ENCODE measurements at regions not wholly inside any gene's neighbourhood (a gene's known extent, or its start where the extent isn't known, plus 50 kb on each side); places are given as distances from the start of the nearest gene placed in this dataset.
A peak's percentile ranks its signal among the peaks of the same experiment; 100 is the strongest.

- peak; percentile 51 for DNase-seq
These were observed 117.5 kb downstream of the EDEM1 start for GRCh38 chr3:5304789-5305683.

GRCh38 chr3:5305684-5305989 lies 118.1 kb downstream of the EDEM1 start:
- DNase-seq, result no peak

- DNase-seq, result no peak
These were observed 121.7 kb downstream of the EDEM1 start for GRCh38 chr3:5309171-5309570.

GRCh38 chr3:5309602-5310001 lies 122.1 kb downstream of the EDEM1 start:
- no peak for DNase-seq

GRCh38 chr3:5310509-5310908 lies 123.0 kb downstream of the EDEM1 start:
- DNase-seq, result no peak

- DNase-seq, result peak; percentile 27
These were observed 124.8 kb downstream of the EDEM1 start for GRCh38 chr3:5312290-5312689.

GRCh38 chr3:5314897-5315296 lies 127.4 kb downstream of the EDEM1 start:
- DNase-seq, result no peak

GRCh38 chr3:5317557-5317956 lies 130.1 kb downstream of the EDEM1 start:
- DNase-seq, result no peak

GRCh38 chr3:5319454-5319853 lies 131.9 kb downstream of the EDEM1 start:
- no peak for DNase-seq

- DNase-seq, result no peak
These were observed 134.3 kb downstream of the EDEM1 start for GRCh38 chr3:5321666-5322340.

- DNase-seq, result no peak
These were observed 137.3 kb downstream of the EDEM1 start for GRCh38 chr3:5324780-5325179.

GRCh38 chr3:5330152-5330810 lies 142.8 kb downstream of the EDEM1 start:
- no peak for DNase-seq

- no peak for DNase-seq
These were observed 144.2 kb downstream of the EDEM1 start for GRCh38 chr3:5331567-5332269.

GRCh38 chr3:5332270-5332956 lies 144.9 kb downstream of the EDEM1 start:
- no peak for DNase-seq

GRCh38 chr3:5339967-5340535 lies 152.5 kb downstream of the EDEM1 start:
- no peak for DNase-seq

- no peak for DNase-seq
These were observed 154.1 kb downstream of the EDEM1 start for GRCh38 chr3:5341610-5342009.

- DNase-seq, result no peak
These were observed 156.0 kb downstream of the EDEM1 start for GRCh38 chr3:5343459-5343858.

GRCh38 chr3:5344707-5345106 lies 157.2 kb downstream of the EDEM1 start:
- DNase-seq, result no peak

- no peak for DNase-seq
These were observed 160.0 kb downstream of the EDEM1 start for GRCh38 chr3:5347486-5347885.

- no peak for DNase-seq
These were observed 160.9 kb downstream of the EDEM1 start for GRCh38 chr3:5348229-5348902.

- no peak for DNase-seq
These were observed 161.8 kb downstream of the EDEM1 start for GRCh38 chr3:5349343-5349742.

GRCh38 chr3:5357089-5357488 lies 169.6 kb downstream of the EDEM1 start:
- DNase-seq, result no peak
